GM03348 (cell line): ENCODE measurements at regions not wholly inside any gene's neighbourhood (a gene's known extent, or its start where the extent isn't known, plus 50 kb on each side); places are given as distances from the start of the nearest gene placed in this dataset.

Experiments used
- DNase-seq: peaks from one replicate; pipeline ENCODE4 v3.0.0; 2012; ENCODE audit warnings: low spot score

DNA sequence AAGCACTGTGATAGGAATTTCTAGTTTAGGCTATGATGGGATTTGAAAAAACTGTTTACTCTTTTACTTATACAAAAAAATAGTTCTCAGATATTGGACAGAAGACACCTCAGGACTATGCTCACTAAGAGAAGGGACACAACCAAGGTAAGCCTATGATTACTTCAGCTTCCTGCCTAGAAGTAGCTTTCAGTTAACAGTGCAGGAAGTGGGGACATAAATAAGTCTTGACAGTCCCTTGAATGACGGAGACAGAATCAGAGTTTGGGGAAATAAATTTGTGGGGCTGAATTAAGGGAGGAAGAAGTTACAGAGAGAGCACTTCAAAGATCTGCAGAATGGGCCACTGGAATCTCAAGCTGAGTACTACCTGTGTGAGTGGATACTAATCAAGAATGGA, 53.8 kb upstream of the OLFM3 start:
- no peak for DNase-seq

DNA sequence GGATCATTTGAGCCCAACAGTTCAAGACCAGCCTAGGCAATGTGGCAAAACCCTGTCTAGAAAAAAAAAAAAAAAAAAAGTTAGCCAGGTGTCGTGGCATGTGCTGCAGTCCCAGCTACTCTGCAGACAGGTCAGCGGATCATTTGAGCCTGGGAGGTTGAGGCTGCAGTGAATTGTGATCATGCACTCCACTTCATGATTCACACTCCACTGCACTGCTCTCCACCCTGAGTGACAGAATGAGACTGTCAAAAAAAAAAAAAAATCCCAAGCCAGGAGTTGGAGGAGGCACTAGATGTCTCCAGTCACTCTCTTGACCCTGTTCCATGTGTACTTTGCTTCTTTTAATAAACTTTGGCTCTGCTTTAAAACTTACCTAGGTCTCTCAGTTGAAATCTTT, 51.0 kb upstream of the OLFM3 start:
- no peak for DNase-seq
